Muscle of leg (tissue), 3 donors: ENCODE measurements at regions not wholly inside any gene's neighbourhood (a gene's known extent, or its start where the extent isn't known, plus 50 kb on each side); places are given as distances from the start of the nearest gene placed in this dataset.

ENCODE experiments used
- DNase-seq: peaks from one replicate; pipeline ENCODE4 v3.0.0; 2013
- H3K27ac ChIP-seq: one replicate; pipeline ENCODE4 v1.5.1; 2013; ENCODE audit warnings: mild to moderate bottlenecking, low read length, control low read depth
- H3K27me3 ChIP-seq: one replicate; pipeline ENCODE4 v1.6.1; 2013; ENCODE audit warnings: low read length; ENCODE audit not compliant: control insufficient read depth, insufficient read depth
- H3K36me3 ChIP-seq: one replicate; pipeline ENCODE4 v1.6.1; 2013; ENCODE audit warnings: low read length; ENCODE audit not compliant: control insufficient read depth, insufficient read depth
- H3K4me1 ChIP-seq: one replicate; pipeline ENCODE4 v1.6.1; 2013; ENCODE audit warnings: low read length; ENCODE audit not compliant: control insufficient read depth, insufficient read depth
- H3K4me3 ChIP-seq: one replicate; pipeline ENCODE4 v1.5.1; 2013; ENCODE audit warnings: low read length, control low read depth
- H3K9me3 ChIP-seq: replicated peaks from 2 replicates; pipeline ENCODE4 v1.6.1; 2013; ENCODE audit warnings: low read depth, low read length; ENCODE audit not compliant: control insufficient read depth
- WGBS: methylation state at CpG from one replicate; pipeline ENCODE4 v1.1.5; 2013; ENCODE audit warnings: missing lambda C conversion rate; ENCODE audit not compliant: insufficient coverage; 5-methylcytosine and 5-hydroxymethylcytosine counted together

- no peaks in the 10 kb centered on the region for H3K9me3 ChIP-seq
- H3K4me3 ChIP-seq = no peak overlapping the region
- H3K27me3 ChIP-seq = no peaks in the 10 kb centered on the region
- no peak overlapping the region for H3K27ac ChIP-seq
- DNase-seq = no peak
- 77% methylated on average over 3 of the region's 7 CpGs for WGBS
- H3K36me3 ChIP-seq = no peaks in the 10 kb centered on the region
- H3K4me1 ChIP-seq = peaks cover 5% of the 10 kb centered on the region
These were observed 168.7 kb upstream of the GALNTL6 start for GRCh38 chr4:171644430-171645057.

GRCh38 chr4:171639540-171639939 lies 173.7 kb upstream of the GALNTL6 start:
- H3K4me3 ChIP-seq = no peak overlapping the region
- no peaks in the 10 kb centered on the region for H3K4me1 ChIP-seq
- DNase-seq = no peak
- no peaks in the 10 kb centered on the region for H3K27me3 ChIP-seq
- H3K9me3 ChIP-seq = no peaks in the 10 kb centered on the region
- no peaks in the 10 kb centered on the region for H3K36me3 ChIP-seq
- no CpG with 5 or more reads among the region's 5 CpGs for WGBS
- no peak overlapping the region for H3K27ac ChIP-seq

GRCh38 chr4:171636606-171637005 lies 176.6 kb upstream of the GALNTL6 start:
- Histone ChIP-seq H3K4me1 (no peaks in the 10 kb centered on the region), H3K27me3 (no peaks in the 10 kb centered on the region), H3K9me3 (no peaks in the 10 kb centered on the region), H3K4me3 (no peak overlapping the region), H3K27ac (no peak overlapping the region), H3K36me3 (no peaks in the 10 kb centered on the region)
- no CpG with 5 or more reads among the region's 2 CpGs for WGBS
- DNase-seq = no peak

GRCh38 chr4:171629737-171630136 lies 183.5 kb upstream of the GALNTL6 start:
- Histone ChIP-seq H3K27ac (no peak overlapping the region), H3K9me3 (no peaks in the 10 kb centered on the region), H3K4me1 (no peaks in the 10 kb centered on the region), H3K36me3 (no peaks in the 10 kb centered on the region), H3K27me3 (no peaks in the 10 kb centered on the region), H3K4me3 (no peak overlapping the region)
- DNase-seq = no peak
- WGBS = 91% methylated on average over 18 of the region's 18 CpGs

- no peak overlapping the region for H3K27ac ChIP-seq
- no CpG with 5 or more reads among the region's 3 CpGs for WGBS
- no peak overlapping the region for H3K4me3 ChIP-seq
- no peaks in the 10 kb centered on the region for H3K27me3 ChIP-seq
- DNase-seq = no peak
- H3K36me3 ChIP-seq = no peaks in the 10 kb centered on the region
- no peaks in the 10 kb centered on the region for H3K9me3 ChIP-seq
- no peaks in the 10 kb centered on the region for H3K4me1 ChIP-seq
These were observed 184.0 kb upstream of the GALNTL6 start for GRCh38 chr4:171629182-171629581.

GRCh38 chr4:171626554-171626953 lies 186.7 kb upstream of the GALNTL6 start:
- Histone ChIP-seq H3K9me3 (no peaks in the 10 kb centered on the region), H3K4me3 (no peak overlapping the region), H3K36me3 (no peaks in the 10 kb centered on the region), H3K27me3 (no peaks in the 10 kb centered on the region), H3K4me1 (no peaks in the 10 kb centered on the region), H3K27ac (no peak overlapping the region)
- WGBS = no CpG with 5 or more reads among the region's 4 CpGs
- DNase-seq = no peak

- H3K9me3 ChIP-seq = no peaks in the 10 kb centered on the region
- no peaks in the 10 kb centered on the region for H3K27me3 ChIP-seq
- no peak overlapping the region for H3K4me3 ChIP-seq
- WGBS = 76% methylated on average over 2 of the region's 3 CpGs
- H3K4me1 ChIP-seq = no peaks in the 10 kb centered on the region
- H3K36me3 ChIP-seq = no peaks in the 10 kb centered on the region
- H3K27ac ChIP-seq = no peak overlapping the region
- no peak for DNase-seq
These were observed 190.5 kb upstream of the GALNTL6 start for GRCh38 chr4:171622729-171623128.

GRCh38 chr4:171621646-171622045 lies 191.6 kb upstream of the GALNTL6 start:
- H3K36me3 ChIP-seq = no peaks in the 10 kb centered on the region
- no peak overlapping the region for H3K27ac ChIP-seq
- no peaks in the 10 kb centered on the region for H3K27me3 ChIP-seq
- H3K9me3 ChIP-seq = no peaks in the 10 kb centered on the region
- H3K4me3 ChIP-seq = no peak overlapping the region
- no peaks in the 10 kb centered on the region for H3K4me1 ChIP-seq
- DNase-seq = no peak

GRCh38 chr4:171612907-171613306 lies 200.3 kb upstream of the GALNTL6 start:
- H3K9me3 ChIP-seq = no peaks in the 10 kb centered on the region
- DNase-seq = no peak
- H3K4me3 ChIP-seq = no peak overlapping the region
- WGBS = no CpG with 5 or more reads among the region's 2 CpGs
- no peaks in the 10 kb centered on the region for H3K36me3 ChIP-seq
- no peaks in the 10 kb centered on the region for H3K27me3 ChIP-seq
- no peaks in the 10 kb centered on the region for H3K4me1 ChIP-seq
- no peak overlapping the region for H3K27ac ChIP-seq

GRCh38 chr4:171602638-171603355 lies 210.4 kb upstream of the GALNTL6 start:
- no peaks in the 10 kb centered on the region for H3K27me3 ChIP-seq
- 31% methylated on average over 2 of the region's 8 CpGs for WGBS
- no peaks in the 10 kb centered on the region for H3K4me1 ChIP-seq
- no peaks in the 10 kb centered on the region for H3K9me3 ChIP-seq
- no peaks in the 10 kb centered on the region for H3K36me3 ChIP-seq
- no peak overlapping the region for H3K27ac ChIP-seq
- no peak overlapping the region for H3K4me3 ChIP-seq
- peak; percentile 6 for DNase-seq
